ENCODE measurements at regions not wholly inside any gene's neighbourhood (a gene's known extent, or its start where the extent isn't known, plus 50 kb on each side); places are given as distances from the start of the nearest gene placed in this dataset.

DNA sequence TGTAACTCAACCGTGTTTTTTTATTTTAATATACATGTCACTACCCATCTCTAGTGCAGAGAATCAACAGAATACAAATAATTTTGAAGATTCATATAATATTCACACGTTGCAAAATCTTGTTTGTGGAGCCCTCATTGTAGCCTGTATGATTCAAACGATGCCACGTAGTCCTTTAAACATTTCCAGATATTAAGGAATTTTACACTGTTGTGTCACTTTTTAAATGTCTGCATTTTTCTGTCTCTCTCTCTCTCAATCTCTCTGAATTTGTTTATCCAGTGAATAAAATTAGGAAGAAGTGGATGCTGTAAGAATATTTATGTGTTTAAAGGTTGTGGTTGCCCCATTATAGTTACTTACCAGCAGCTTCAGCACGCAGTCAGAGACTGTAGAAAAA, 262.0 kb downstream of the PAX1 start:
- TF ChIP-seq JUND (IDR thresholded peaks at IDR 0.05) (no peak), TAF1 (conservative IDR thresholded peaks at IDR 0.05) (no peak), YY1 (IDR thresholded peaks at IDR 0.05) (no peak), RAD21 (IDR thresholded peaks at IDR 0.05) (no peak), HNF4G (IDR thresholded peaks at IDR 0.05) (no peak), HNF4A (conservative IDR thresholded peaks at IDR 0.05) (no peak), FOXA1 (IDR thresholded peaks at IDR 0.05) (no peak)
- TF ChIP-seq, protein P1, sequence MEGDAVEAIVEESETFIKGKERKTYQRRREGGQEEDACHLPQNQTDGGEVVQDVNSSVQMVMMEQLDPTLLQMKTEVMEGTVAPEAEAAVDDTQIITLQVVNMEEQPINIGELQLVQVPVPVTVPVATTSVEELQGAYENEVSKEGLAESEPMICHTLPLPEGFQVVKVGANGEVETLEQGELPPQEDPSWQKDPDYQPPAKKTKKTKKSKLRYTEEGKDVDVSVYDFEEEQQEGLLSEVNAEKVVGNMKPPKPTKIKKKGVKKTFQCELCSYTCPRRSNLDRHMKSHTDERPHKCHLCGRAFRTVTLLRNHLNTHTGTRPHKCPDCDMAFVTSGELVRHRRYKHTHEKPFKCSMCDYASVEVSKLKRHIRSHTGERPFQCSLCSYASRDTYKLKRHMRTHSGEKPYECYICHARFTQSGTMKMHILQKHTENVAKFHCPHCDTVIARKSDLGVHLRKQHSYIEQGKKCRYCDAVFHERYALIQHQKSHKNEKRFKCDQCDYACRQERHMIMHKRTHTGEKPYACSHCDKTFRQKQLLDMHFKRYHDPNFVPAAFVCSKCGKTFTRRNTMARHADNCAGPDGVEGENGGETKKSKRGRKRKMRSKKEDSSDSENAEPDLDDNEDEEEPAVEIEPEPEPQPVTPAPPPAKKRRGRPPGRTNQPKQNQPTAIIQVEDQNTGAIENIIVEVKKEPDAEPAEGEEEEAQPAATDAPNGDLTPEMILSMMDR (IDR thresholded peaks at IDR 0.05; ENCODE audit: low read depth, low read length, missing input control): no peak
- TF ChIP-seq, protein P2, sequence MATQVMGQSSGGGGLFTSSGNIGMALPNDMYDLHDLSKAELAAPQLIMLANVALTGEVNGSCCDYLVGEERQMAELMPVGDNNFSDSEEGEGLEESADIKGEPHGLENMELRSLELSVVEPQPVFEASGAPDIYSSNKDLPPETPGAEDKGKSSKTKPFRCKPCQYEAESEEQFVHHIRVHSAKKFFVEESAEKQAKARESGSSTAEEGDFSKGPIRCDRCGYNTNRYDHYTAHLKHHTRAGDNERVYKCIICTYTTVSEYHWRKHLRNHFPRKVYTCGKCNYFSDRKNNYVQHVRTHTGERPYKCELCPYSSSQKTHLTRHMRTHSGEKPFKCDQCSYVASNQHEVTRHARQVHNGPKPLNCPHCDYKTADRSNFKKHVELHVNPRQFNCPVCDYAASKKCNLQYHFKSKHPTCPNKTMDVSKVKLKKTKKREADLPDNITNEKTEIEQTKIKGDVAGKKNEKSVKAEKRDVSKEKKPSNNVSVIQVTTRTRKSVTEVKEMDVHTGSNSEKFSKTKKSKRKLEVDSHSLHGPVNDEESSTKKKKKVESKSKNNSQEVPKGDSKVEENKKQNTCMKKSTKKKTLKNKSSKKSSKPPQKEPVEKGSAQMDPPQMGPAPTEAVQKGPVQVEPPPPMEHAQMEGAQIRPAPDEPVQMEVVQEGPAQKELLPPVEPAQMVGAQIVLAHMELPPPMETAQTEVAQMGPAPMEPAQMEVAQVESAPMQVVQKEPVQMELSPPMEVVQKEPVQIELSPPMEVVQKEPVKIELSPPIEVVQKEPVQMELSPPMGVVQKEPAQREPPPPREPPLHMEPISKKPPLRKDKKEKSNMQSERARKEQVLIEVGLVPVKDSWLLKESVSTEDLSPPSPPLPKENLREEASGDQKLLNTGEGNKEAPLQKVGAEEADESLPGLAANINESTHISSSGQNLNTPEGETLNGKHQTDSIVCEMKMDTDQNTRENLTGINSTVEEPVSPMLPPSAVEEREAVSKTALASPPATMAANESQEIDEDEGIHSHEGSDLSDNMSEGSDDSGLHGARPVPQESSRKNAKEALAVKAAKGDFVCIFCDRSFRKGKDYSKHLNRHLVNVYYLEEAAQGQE (IDR thresholded peaks at IDR 0.05): no peak

All from liver (tissue), 3 donors.